B cell (primary cell): ENCODE measurements at regions not wholly inside any gene's neighbourhood (a gene's known extent, or its start where the extent isn't known, plus 50 kb on each side); places are given as distances from the start of the nearest gene placed in this dataset.

Source experiments
- CTCF ChIP-seq: fragments of 200-600 bp; IDR thresholded peaks from one replicate; pipeline ENCODE4 v1.8.0; 2022; ENCODE audit warnings: antibody characterized with exemption, mild to moderate bottlenecking
- EZH2 ChIP-seq: IDR thresholded peaks from 2 replicates; pipeline ENCODE4 v1.6.1; 2012; ENCODE audit warnings: borderline replicate concordance, low read depth, mild to moderate bottlenecking, moderate library complexity, low read length; ENCODE audit not compliant: insufficient read depth, poor library complexity, severe bottlenecking

GRCh38 chr15:69663441-69663840 lies 210.8 kb downstream of the RPLP1 start:
- TF ChIP-seq EZH2 (no peak), CTCF (no peak)
